Right atrium auricular region (tissue), 2 donors: ENCODE measurements at regions not wholly inside any gene's neighbourhood (a gene's known extent, or its start where the extent isn't known, plus 50 kb on each side); places are given as distances from the start of the nearest gene placed in this dataset.

Source experiments
- DNase-seq: peaks from one replicate; pipeline ENCODE4 v3.0.0-alpha.2; 2019; ENCODE audit warnings: low spot score
- H3K27ac ChIP-seq, 2 donors: fragments of 200-600 bp; sonication (generic); 1 replicate in 1 of 2; 2 replicates in 1 of 2; pipeline ENCODE4 v1.5.1; 2016 to 2019
- H3K27me3 ChIP-seq, 2 donors: fragments of 200-600 bp; sonication (generic); one replicate each; pipeline versions ENCODE4 v1.5.1 to v1.6.0; 2017 to 2019
- H3K36me3 ChIP-seq: fragments of 200-600 bp; sonication (generic); one replicate; pipeline ENCODE4 v1.5.1; 2016
- H3K4me1 ChIP-seq, 2 donors: fragments of 200-600 bp; sonication (generic); one replicate each; pipeline versions ENCODE4 v1.5.1 to v1.6.0; 2017 to 2019
- H3K4me3 ChIP-seq, 2 donors: fragments of 200-600 bp; sonication (generic); 1 replicate in 1 of 2; 2 replicates in 1 of 2; pipeline ENCODE4 v1.5.1; 2017 to 2019; ENCODE audit warnings: mild to moderate bottlenecking in 1 of 2, moderate library complexity in 1 of 2
- H3K9me3 ChIP-seq, 2 donors: fragments of 200-600 bp; sonication (generic); one replicate each; pipeline ENCODE4 v1.5.1; 2019
- CTCF ChIP-seq, 2 donors: fragments of 200-600 bp; sonication (generic); IDR thresholded peaks; one replicate each; pipeline ENCODE4 v1.5.1; 2019; ENCODE audit warnings: antibody characterized with exemption in 2 of 2

- no peaks in the 10 kb centered on the region for H3K4me1 ChIP-seq
- H3K27ac ChIP-seq, result no peak overlapping the region
- no peak for DNase-seq
- TF ChIP-seq CTCF (IDR thresholded peaks at IDR 0.05), result no peak
- H3K4me3 ChIP-seq, result no peak overlapping the region
- H3K36me3 ChIP-seq, result no peaks in the 10 kb centered on the region
- no peaks in the 10 kb centered on the region for H3K9me3 ChIP-seq
- no peaks in the 10 kb centered on the region for H3K27me3 ChIP-seq
Measured at GRCh38 chr6:155962276-155962675, 506.6 kb upstream of the NOX3 start.

GRCh38 chr6:155959898-155960495 is 504.4 kb upstream of the NOX3 start:
- DNase-seq, result no peak
- no peak for TF ChIP-seq CTCF (IDR thresholded peaks at IDR 0.05)
- no peak overlapping the region for H3K27ac ChIP-seq
- H3K4me1 ChIP-seq, result no peaks in the 10 kb centered on the region
- H3K36me3 ChIP-seq, result no peaks in the 10 kb centered on the region
- H3K27me3 ChIP-seq, result no peaks in the 10 kb centered on the region
- no peak overlapping the region for H3K4me3 ChIP-seq
- H3K9me3 ChIP-seq, result no peaks in the 10 kb centered on the region

GRCh38 chr6:155958550-155958949 is 502.9 kb upstream of the NOX3 start:
- Histone ChIP-seq H3K27me3 (no peaks in the 10 kb centered on the region), H3K27ac (no peak overlapping the region), H3K36me3 (no peaks in the 10 kb centered on the region), H3K4me3 (no peak overlapping the region), H3K4me1 (no peaks in the 10 kb centered on the region), H3K9me3 (no peaks in the 10 kb centered on the region)
- no peak for DNase-seq
- no peak for TF ChIP-seq CTCF (IDR thresholded peaks at IDR 0.05)

- no peak for TF ChIP-seq CTCF (IDR thresholded peaks at IDR 0.05)
- DNase-seq, result no peak
- H3K9me3 ChIP-seq, result no peaks in the 10 kb centered on the region
- H3K27ac ChIP-seq, result no peak overlapping the region
- no peaks in the 10 kb centered on the region for H3K4me1 ChIP-seq
- H3K27me3 ChIP-seq, result no peaks in the 10 kb centered on the region
- H3K36me3 ChIP-seq, result no peaks in the 10 kb centered on the region
- H3K4me3 ChIP-seq, result no peak overlapping the region
Measured at GRCh38 chr6:155955038-155955437, 499.4 kb upstream of the NOX3 start.

- no peak for DNase-seq
- Histone ChIP-seq H3K4me3 (no peak overlapping the region), H3K36me3 (no peaks in the 10 kb centered on the region), H3K9me3 (no peaks in the 10 kb centered on the region), H3K27ac (no peak overlapping the region), H3K27me3 (no peaks in the 10 kb centered on the region), H3K4me1 (no peaks in the 10 kb centered on the region)
- TF ChIP-seq CTCF (IDR thresholded peaks at IDR 0.05), result no peak
Measured at GRCh38 chr6:155954149-155954548, 498.5 kb upstream of the NOX3 start.

GRCh38 chr6:155949256-155949655 is 493.6 kb upstream of the NOX3 start:
- no peak for TF ChIP-seq CTCF (IDR thresholded peaks at IDR 0.05)
- Histone ChIP-seq H3K27me3 (no peaks in the 10 kb centered on the region), H3K9me3 (peaks cover 0 to 10% of the 10 kb centered on the region in 2 donors), H3K36me3 (no peaks in the 10 kb centered on the region), H3K4me3 (no peak overlapping the region), H3K4me1 (no peaks in the 10 kb centered on the region), H3K27ac (no peak overlapping the region)
- DNase-seq, result no peak
